GM12873 (cell line): ENCODE measurements at regions not wholly inside any gene's neighbourhood (a gene's known extent, or its start where the extent isn't known, plus 50 kb on each side); places are given as distances from the start of the nearest gene placed in this dataset.

Source experiments
- CTCF ChIP-seq: IDR thresholded peaks from 2 replicates; pipeline ENCODE4 v1.5.1; 2012; ENCODE audit warnings: low read depth, mild to moderate bottlenecking, moderate library complexity, low read length, control low read depth; ENCODE audit not compliant: insufficient read depth; ENCODE audit errors: missing control alignments

- no peak for TF ChIP-seq CTCF
Observed at GRCh38 chr1:56300836-56301235, 278.5 kb downstream of the PLPP3 start.

GRCh38 chr1:56298866-56299265, 280.5 kb downstream of the PLPP3 start:
- TF ChIP-seq CTCF = no peak

GRCh38 chr1:56297904-56298303, 281.5 kb downstream of the PLPP3 start:
- no peak for TF ChIP-seq CTCF

- no peak for TF ChIP-seq CTCF
Observed at GRCh38 chr1:56297208-56297607, 282.2 kb downstream of the PLPP3 start.

GRCh38 chr1:56295949-56296929, 283.1 kb downstream of the PLPP3 start:
- TF ChIP-seq CTCF = no peak

- no peak for TF ChIP-seq CTCF
Observed at GRCh38 chr1:56291374-56291919, 287.9 kb downstream of the PLPP3 start.

- no peak for TF ChIP-seq CTCF
Observed at GRCh38 chr1:56289260-56289659, 290.1 kb downstream of the PLPP3 start.
